Psoas muscle (tissue), 7 donors: ENCODE measurements at regions not wholly inside any gene's neighbourhood (a gene's known extent, or its start where the extent isn't known, plus 50 kb on each side); places are given as distances from the start of the nearest gene placed in this dataset.
"Not testable (repeated sequence)": the region's sequence is repeated elsewhere in the genome, so short reads cannot be mapped to it uniquely, and the experiment has no call there.

ENCODE experiments used
- ATAC-seq, 4 donors: fragments of 200-7000 bp; cut with Tn5 transposase; one replicate each; pipeline ENCODE4 v1.9.1; 2020; ENCODE audit warnings: moderate library complexity in 3 of 4, mild to moderate bottlenecking in 2 of 4
- DNase-seq, 2 donors: peaks; one replicate each; pipeline ENCODE4 v3.0.0-alpha.2; 2020
- H3K27ac ChIP-seq: fragments of 200-600 bp; one replicate; pipeline ENCODE4 v1.8.0; 2022
- H3K27me3 ChIP-seq, 3 donors: fragments of 200-600 bp in 1 of 3; one replicate each; pipeline versions ENCODE4 v1.6.1 to v1.8.0; 2013 to 2022; ENCODE audit warnings: low read length in 2 of 3, mild to moderate bottlenecking in 2 of 3, moderate library complexity in 1 of 3; ENCODE audit not compliant: insufficient read depth in 3 of 3
- H3K36me3 ChIP-seq, 2 donors: fragments of 200-600 bp in 1 of 2; one replicate each; pipeline versions ENCODE4 v1.6.1 to v1.8.0; 2013 to 2022; ENCODE audit warnings: low read depth in 1 of 2, mild to moderate bottlenecking in 1 of 2, moderate library complexity in 1 of 2; ENCODE audit not compliant: insufficient read depth in 1 of 2
- H3K4me1 ChIP-seq: fragments of 200-600 bp; one replicate; pipeline ENCODE4 v1.8.0; 2022
- H3K4me3 ChIP-seq: fragments of 200-600 bp; one replicate; pipeline ENCODE4 v1.8.0; 2022; ENCODE audit warnings: mild to moderate bottlenecking
- H3K9me3 ChIP-seq: fragments of 200-600 bp; one replicate; pipeline ENCODE4 v1.8.0; 2022
- WGBS, 3 donors: extraction: QIAGEN DNeasy Blood & Tissue Kit; methylation state at CpG; one replicate each; pipeline versions ENCODE4 v1.1.6 to v1.1.7; 2013; 5-methylcytosine and 5-hydroxymethylcytosine counted together
- intact Hi-C, 2 donors: fragments of 100-400 bp; cut with DNase I; formaldehyde crosslinking; loops; one replicate each; pipeline versions ENCODE4 v1.11.0 to v1.14.2; 2022
- TF ChIP-seq, protein P1 (sequence below): fragments of 200-600 bp; IDR thresholded peaks from one replicate; pipeline ENCODE4 v1.8.0; 2022; ENCODE audit warnings: antibody characterized with exemption
- donor health status: healthy with polysubstance abuse.
- donor health status: DM: no; HTN: no; CAD: no; lungs with moderate emphysema.
- donor health status: Bipolar disorder and iron deficiency.
- donor health status: healthy.
- donor health status: DM: yes; HTN: yes; CAD: no.
- donor health status: DM: no; HTN: no; CAD: no.
- donor health status: DM: yes; HTN: yes; CAD: no.

DNA sequence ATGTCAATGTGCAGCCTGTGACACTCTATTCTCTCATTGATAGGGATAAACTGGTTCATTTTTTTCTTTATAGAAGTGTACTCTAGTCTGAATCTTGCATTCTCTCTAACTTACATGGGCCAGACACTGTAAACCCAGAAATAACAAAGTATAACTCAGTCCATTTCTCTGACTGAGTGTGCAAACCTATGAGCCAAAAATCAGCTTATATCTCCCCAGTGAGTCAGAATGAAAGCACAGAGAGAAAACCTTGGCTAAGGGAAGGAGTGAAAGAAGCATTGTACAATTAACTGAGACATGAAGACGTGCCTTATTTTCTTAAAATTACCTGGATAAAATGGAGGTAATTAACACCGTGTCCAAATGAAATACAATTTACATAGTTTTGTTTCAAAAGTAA is 436.9 kb upstream of the IMPG1 start:
- intact Hi-C loops, result no loop called here
- Histone ChIP-seq H3K9me3 (no peaks in the 10 kb centered on the region), H3K27ac (no peak overlapping the region), H3K27me3 (no peaks in the 10 kb centered on the region), H3K36me3 (no peaks in the 10 kb centered on the region), H3K4me3 (no peak overlapping the region), H3K4me1 (no peaks in the 10 kb centered on the region)
- DNase-seq (no peak), ATAC-seq (no peak)
- 79 to 85% (median 79%) methylated on average over 2 of the region's 2 CpGs for WGBS, 3 donors
- TF ChIP-seq, protein P1, sequence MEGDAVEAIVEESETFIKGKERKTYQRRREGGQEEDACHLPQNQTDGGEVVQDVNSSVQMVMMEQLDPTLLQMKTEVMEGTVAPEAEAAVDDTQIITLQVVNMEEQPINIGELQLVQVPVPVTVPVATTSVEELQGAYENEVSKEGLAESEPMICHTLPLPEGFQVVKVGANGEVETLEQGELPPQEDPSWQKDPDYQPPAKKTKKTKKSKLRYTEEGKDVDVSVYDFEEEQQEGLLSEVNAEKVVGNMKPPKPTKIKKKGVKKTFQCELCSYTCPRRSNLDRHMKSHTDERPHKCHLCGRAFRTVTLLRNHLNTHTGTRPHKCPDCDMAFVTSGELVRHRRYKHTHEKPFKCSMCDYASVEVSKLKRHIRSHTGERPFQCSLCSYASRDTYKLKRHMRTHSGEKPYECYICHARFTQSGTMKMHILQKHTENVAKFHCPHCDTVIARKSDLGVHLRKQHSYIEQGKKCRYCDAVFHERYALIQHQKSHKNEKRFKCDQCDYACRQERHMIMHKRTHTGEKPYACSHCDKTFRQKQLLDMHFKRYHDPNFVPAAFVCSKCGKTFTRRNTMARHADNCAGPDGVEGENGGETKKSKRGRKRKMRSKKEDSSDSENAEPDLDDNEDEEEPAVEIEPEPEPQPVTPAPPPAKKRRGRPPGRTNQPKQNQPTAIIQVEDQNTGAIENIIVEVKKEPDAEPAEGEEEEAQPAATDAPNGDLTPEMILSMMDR, result no peak

DNA sequence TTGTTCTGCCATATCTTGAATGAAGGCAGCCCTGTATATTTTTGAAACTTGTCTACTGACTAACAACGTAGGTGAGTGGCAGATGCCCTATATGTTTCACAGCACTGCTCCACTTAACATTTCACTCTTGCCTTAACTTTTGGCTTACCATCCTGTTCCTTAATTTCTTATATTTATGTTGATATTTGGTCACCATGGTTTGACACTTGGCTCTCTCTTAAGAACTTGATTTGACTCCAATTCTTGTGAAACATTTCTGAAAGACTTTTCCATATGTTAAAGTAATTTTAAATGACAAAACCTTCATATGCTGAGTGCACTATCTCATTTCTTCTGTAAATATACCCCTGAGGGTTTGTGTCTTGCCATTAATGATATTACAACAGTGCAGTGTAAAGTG is 434.3 kb upstream of the IMPG1 start:
- no peak for DNase-seq
- no peaks in the 10 kb centered on the region for H3K36me3 ChIP-seq
- WGBS, 3 donors, result 48 to 77% (median 70%) methylated on average over 1 of the region's 1 CpG
- no peak overlapping the region for H3K27ac ChIP-seq
- H3K27me3 ChIP-seq, result no peaks in the 10 kb centered on the region
- intact Hi-C loops, result no loop called here
- no peaks in the 10 kb centered on the region for H3K4me1 ChIP-seq
- ATAC-seq, result no peak
- H3K9me3 ChIP-seq, result no peaks in the 10 kb centered on the region
- H3K4me3 ChIP-seq, result no peak overlapping the region
- TF ChIP-seq, protein P1, result no peak

DNA sequence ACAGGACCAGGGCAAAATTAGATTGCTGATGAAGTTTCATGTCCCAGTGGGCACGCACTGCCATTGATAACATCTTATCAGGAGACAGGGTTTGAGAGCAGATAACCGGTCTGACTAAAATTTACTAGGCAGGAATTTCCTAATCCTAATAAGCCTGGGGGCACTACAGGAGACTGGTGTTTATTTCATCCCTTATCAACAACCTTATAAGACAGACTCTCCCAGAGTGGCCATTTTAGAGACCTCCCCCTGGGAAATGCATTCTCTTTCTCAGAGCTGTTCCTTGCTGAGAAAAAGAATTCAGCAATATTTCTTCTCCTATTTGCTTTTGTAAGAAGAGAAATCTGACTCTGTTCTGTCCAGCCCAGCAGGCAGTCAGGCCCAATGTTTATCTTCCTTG is 423.4 kb upstream of the IMPG1 start:
- DNase-seq, result no peak
- H3K9me3 ChIP-seq, result peaks cover 7% of the 10 kb centered on the region
- ATAC-seq, result no peak
- H3K27ac ChIP-seq, result no peak overlapping the region
- no peak overlapping the region for H3K4me3 ChIP-seq
- TF ChIP-seq, protein P1, result no peak
- H3K36me3 ChIP-seq, result no peaks in the 10 kb centered on the region
- WGBS, 3 donors, result 92 to 93% (median 93%) methylated on average over 2 of the region's 2 CpGs
- H3K27me3 ChIP-seq, result no peaks in the 10 kb centered on the region
- no peaks in the 10 kb centered on the region for H3K4me1 ChIP-seq
- intact Hi-C loops, result no loop called here

DNA sequence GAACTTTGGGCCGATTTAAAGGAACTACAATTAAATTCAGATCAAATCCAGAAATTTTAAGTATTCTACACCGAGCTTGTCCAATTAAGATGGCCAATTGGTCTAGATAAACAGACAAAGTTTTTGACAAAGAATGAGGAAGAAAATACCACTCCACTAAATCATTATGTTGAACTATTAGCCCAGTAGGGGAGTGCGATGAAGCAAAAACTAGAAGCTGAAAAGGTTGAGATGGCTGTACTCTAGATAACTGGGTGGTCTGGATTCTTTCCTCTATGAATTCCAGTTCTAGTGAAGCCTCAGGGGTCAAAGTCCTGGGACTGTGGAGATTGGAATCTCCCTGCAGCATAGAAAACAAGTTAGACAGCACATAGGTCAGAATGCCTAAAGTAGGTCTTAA is 418.9 kb upstream of the IMPG1 start:
- H3K36me3 ChIP-seq, H3K27me3 ChIP-seq, H3K4me3 ChIP-seq, intact Hi-C loops, H3K9me3 ChIP-seq, ATAC-seq, H3K4me1 ChIP-seq, H3K27ac ChIP-seq, DNase-seq: not testable (repeated sequence)
- WGBS, 3 donors, result 52 to 88% (median 86%) methylated on average over 3 of the region's 3 CpGs

DNA sequence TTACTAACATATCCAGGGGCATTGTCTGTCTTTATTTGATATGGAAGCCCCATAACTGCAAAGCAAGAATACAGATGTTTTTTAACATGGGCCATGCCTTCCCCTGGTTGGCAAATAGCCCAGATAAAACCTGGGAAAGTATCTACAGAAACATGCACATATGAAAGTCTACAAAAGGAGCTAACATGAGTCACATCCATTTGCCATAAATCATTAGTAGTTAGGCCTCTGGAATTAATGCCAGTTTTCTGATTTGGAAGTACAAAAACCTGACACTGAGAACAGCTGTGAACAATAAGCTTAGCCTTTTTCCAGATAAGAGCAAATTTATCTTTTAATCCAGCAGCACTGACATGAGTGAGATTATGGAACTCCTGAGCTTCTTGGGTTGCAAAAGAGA is 418.0 kb upstream of the IMPG1 start:
- DNase-seq, result no peak
- no peak for ATAC-seq
- Histone ChIP-seq H3K9me3 (peaks cover 2% of the 10 kb centered on the region), H3K4me1 (no peaks in the 10 kb centered on the region), H3K36me3 (no peaks in the 10 kb centered on the region), H3K27ac (no peak overlapping the region), H3K4me3 (no peak overlapping the region), H3K27me3 (no peaks in the 10 kb centered on the region)
- TF ChIP-seq, protein P1, result no peak
- intact Hi-C loops, result no loop called here
